ENCODE measurements at regions not wholly inside any gene's neighbourhood (a gene's known extent, or its start where the extent isn't known, plus 50 kb on each side); places are given as distances from the start of the nearest gene placed in this dataset.

- Histone ChIP-seq H3K4ac (ENCODE audit: low read depth, low read length) (no peak overlapping the region), H3K14ac (replicated peaks; ENCODE audit: low read depth, low read length) (no peak overlapping the region), H2AFZ (replicated peaks; ENCODE audit: low read length, poor library complexity) (no peak overlapping the region), H2BK5ac (ENCODE audit: low read depth, low read length, poor library complexity, severe bottlenecking) (no peak overlapping the region), H3K18ac (ENCODE audit: low read depth, low read length) (no peak overlapping the region), H3K56ac (ENCODE audit: extremely low read depth, insufficient read depth, low read length) (no peak overlapping the region), H3K36me3 (ENCODE audit: control insufficient read depth, insufficient read depth, low read length) (no peaks in the 10 kb centered on the region), H2AK9ac (replicated peaks; ENCODE audit: low read depth, low read length, poor library complexity) (no peak overlapping the region), H4K5ac (ENCODE audit: low read depth, low read length) (no peak overlapping the region), H2AK5ac (ENCODE audit: low read depth, low read length) (no peak overlapping the region), H3K27me3 (ENCODE audit: control insufficient read depth, insufficient read depth, low read length) (no peaks in the 10 kb centered on the region), H3K79me1 (ENCODE audit: low read depth in 1 of 2, low read length in 2 of 2) (no peaks in the 10 kb centered on the region), H3K9me1 (ENCODE audit: insufficient read depth, low read length) (no peaks in the 10 kb centered on the region), H4K8ac (ENCODE audit: low read depth in 2 of 2, low read length in 2 of 2) (no peak overlapping the region), H3K4me1 (ENCODE audit: control insufficient read depth, insufficient read depth, low read length) (no peaks in the 10 kb centered on the region), H3K9me3 (ENCODE audit: control insufficient read depth, insufficient read depth, low read length) (no peaks in the 10 kb centered on the region), H2BK15ac (ENCODE audit: low read depth, low read length) (no peak overlapping the region), H4K91ac (ENCODE audit: insufficient read depth, low read depth, low read length) (no peak overlapping the region), H3K23ac (ENCODE audit: low read depth, low read length) (no peak overlapping the region), H2BK20ac (ENCODE audit: low read depth, low read length) (no peak overlapping the region), H3K4me3 (ENCODE audit: insufficient read depth, low read depth, low read length) (no peak overlapping the region), H3K27ac (ENCODE audit: insufficient read depth, low read length) (no peak overlapping the region), H4K20me1 (ENCODE audit: insufficient read depth, low read length) (no peaks in the 10 kb centered on the region), H3K4me2 (ENCODE audit: low read depth, low read length) (no peak overlapping the region), H3K9ac (ENCODE audit: low read depth, low read length) (no peak overlapping the region), H2BK120ac (ENCODE audit: low read depth, low read length) (no peak overlapping the region)
- intact Hi-C loops (cut with micrococcal nuclease) (no loop called here), in situ Hi-C loops (cut with MboI; ENCODE audit: low sequenced_read_pairs) (no loop called here), dilution Hi-C loops (cut with HindIII; ENCODE audit: low sequenced_read_pairs, unreplicated experiment) (no loop called here)
- no peak for TF ChIP-seq CHD1 (IDR thresholded peaks at IDR 0.05; ENCODE audit: low read depth, low read length)
- no peak for TF ChIP-seq ELK1 (IDR thresholded peaks at IDR 0.05; ENCODE audit: borderline replicate concordance, low read depth, low read length)
- TF ChIP-seq MAFK (IDR thresholded peaks at IDR 0.05; ENCODE audit: low read depth, low read length) = no peak
- no peak for TF ChIP-seq RCOR1 (IDR thresholded peaks at IDR 0.05; ENCODE audit: insufficient replicate concordance, low read length)
- no CpG with 5 or more reads among the region's 1 CpG for WGBS, 2 experiments (ENCODE audit: extremely low coverage in 2 of 2, insufficient read length in 1 of 2)
- CTCF ChIA-PET = interaction anchor here (0.6 kb wide), 1 partner anchor 542 kb away, joined by 4 read pairs; no protein-coding TSS in a partner anchor
- no TSS peak for BruUV-seq (replicated peaks)
- no peak for ATAC-seq (ENCODE audit: low read depth)
- POLR2A ChIA-PET (ENCODE audit: unreplicated experiment) = no interaction called here
- peak; percentile 39 for DNase-seq
Observed at GRCh38 chr15:25543196-25543595, 104.4 kb upstream of the UBE3A start.

Measured in IMR-90 (cell line).